H9 (cell line): ENCODE measurements at regions not wholly inside any gene's neighbourhood (a gene's known extent, or its start where the extent isn't known, plus 50 kb on each side); places are given as distances from the start of the nearest gene placed in this dataset.

Experiments
- DNase-seq: peaks from one replicate; pipeline ENCODE4 v3.0.0-alpha.2; 2017
- H2AFZ ChIP-seq: one replicate; pipeline ENCODE4 v1.6.1; 2013; ENCODE audit warnings: mild to moderate bottlenecking, low read length, control low read depth, moderate library complexity
- H2AK5ac ChIP-seq: 2 replicates; pipeline ENCODE4 v1.6.1; 2013; ENCODE audit warnings: low read length, control low read depth, mixed read lengths; ENCODE audit not compliant: insufficient read length
- H2BK120ac ChIP-seq: one replicate; pipeline ENCODE4 v1.6.1; 2013; ENCODE audit warnings: low read depth, mild to moderate bottlenecking, low read length, control low read depth, inconsistent platforms; ENCODE audit not compliant: poor library complexity, severe bottlenecking
- H2BK12ac ChIP-seq: 2 replicates; pipeline ENCODE4 v1.6.1; 2013; ENCODE audit warnings: low read length, control low read depth, mixed read lengths, low read depth; ENCODE audit not compliant: insufficient read length
- H2BK15ac ChIP-seq: 2 replicates; pipeline ENCODE4 v1.6.1; 2013; ENCODE audit warnings: low read depth, low read length, control low read depth
- H2BK20ac ChIP-seq: one replicate; pipeline ENCODE4 v1.6.1; 2013; ENCODE audit warnings: low read depth, mild to moderate bottlenecking, low read length, control low read depth, inconsistent platforms; ENCODE audit not compliant: poor library complexity, severe bottlenecking
- H2BK5ac ChIP-seq: 2 replicates; pipeline ENCODE4 v1.6.1; 2013; ENCODE audit warnings: low read length, control low read depth, mixed read lengths; ENCODE audit not compliant: insufficient read length
- H3K14ac ChIP-seq: 2 replicates; pipeline ENCODE4 v1.6.1; 2013; ENCODE audit warnings: low read length, control low read depth; ENCODE audit not compliant: insufficient read depth
- H3K18ac ChIP-seq: 2 replicates; pipeline ENCODE4 v1.6.1; 2013; ENCODE audit warnings: low read depth, mild to moderate bottlenecking, mixed read lengths, low read length, control low read depth; ENCODE audit not compliant: insufficient read length
- H3K23ac ChIP-seq: 2 replicates; pipeline ENCODE4 v1.6.1; 2013; ENCODE audit warnings: low read length, control low read depth, mixed read lengths, low read depth; ENCODE audit not compliant: insufficient read length
- H3K23me2 ChIP-seq: 2 replicates; pipeline ENCODE4 v1.6.1; 2013; ENCODE audit warnings: low read depth, mild to moderate bottlenecking, mixed read lengths, low read length, control low read depth; ENCODE audit not compliant: insufficient read length, poor library complexity, severe bottlenecking
- H3K27ac ChIP-seq: 2 replicates; pipeline ENCODE4 v1.5.1; 2013; ENCODE audit warnings: low read length, control low read depth, mixed read lengths, low read depth; ENCODE audit not compliant: insufficient read length
- H3K27me3 ChIP-seq: 2 replicates; pipeline ENCODE4 v1.6.1; 2013; ENCODE audit warnings: low read length, control low read depth, inconsistent platforms; ENCODE audit not compliant: insufficient read depth
- H3K4ac ChIP-seq: 2 replicates; pipeline ENCODE4 v1.6.1; 2013; ENCODE audit warnings: low read depth, mild to moderate bottlenecking, control low read depth, inconsistent platforms, low read length, moderate library complexity
- H3K4me1 ChIP-seq: 2 replicates; pipeline ENCODE4 v1.6.1; 2013; ENCODE audit warnings: low read length, control low read depth, inconsistent platforms; ENCODE audit not compliant: insufficient read depth
- H3K4me2 ChIP-seq: 2 replicates; pipeline ENCODE4 v1.6.1; 2013; ENCODE audit warnings: low read length, control low read depth, mixed read lengths; ENCODE audit not compliant: insufficient read length, insufficient read depth
- H3K56ac ChIP-seq: 2 replicates; pipeline ENCODE4 v1.6.1; 2013; ENCODE audit warnings: low read depth, mild to moderate bottlenecking, mixed read lengths, low read length, control low read depth; ENCODE audit not compliant: insufficient read length
- H3K79me1 ChIP-seq: 2 replicates; pipeline ENCODE4 v1.6.1; 2013; ENCODE audit warnings: low read depth, mild to moderate bottlenecking, moderate library complexity, low read length, control low read depth, inconsistent platforms; ENCODE audit not compliant: insufficient read depth, poor library complexity, severe bottlenecking
- H3K79me2 ChIP-seq: 2 replicates; pipeline ENCODE4 v1.6.1; 2013; ENCODE audit warnings: low read length, control low read depth, inconsistent platforms; ENCODE audit not compliant: insufficient read depth
- H3K9ac ChIP-seq: 2 replicates; pipeline ENCODE4 v1.6.1; 2013; ENCODE audit warnings: low read length, control low read depth, mixed read lengths; ENCODE audit not compliant: insufficient read length; ENCODE audit errors: extremely low read depth
- H3K9me3 ChIP-seq: one replicate; pipeline ENCODE4 v1.6.1; 2013; ENCODE audit warnings: low read depth, low read length, inconsistent platforms; ENCODE audit not compliant: control insufficient read depth
- H3T11ph ChIP-seq: one replicate; pipeline ENCODE4 v1.6.1; 2013; ENCODE audit warnings: mild to moderate bottlenecking, low read length, control low read depth, inconsistent platforms
- H4K20me1 ChIP-seq: one replicate; pipeline ENCODE4 v1.6.1; 2013; ENCODE audit not compliant: control insufficient read depth, insufficient read length, insufficient read depth
- H4K5ac ChIP-seq: 2 replicates; pipeline ENCODE4 v1.6.1; 2013; ENCODE audit warnings: low read depth, mild to moderate bottlenecking, mixed read lengths, low read length, control low read depth; ENCODE audit not compliant: insufficient read length
- H4K8ac ChIP-seq: replicated peaks from 2 replicates; pipeline ENCODE4 v1.6.1; 2013; ENCODE audit warnings: low read length, control low read depth, mixed read lengths, low read depth; ENCODE audit not compliant: insufficient read length
- H4K91ac ChIP-seq: 2 replicates; pipeline ENCODE4 v1.6.1; 2013; ENCODE audit warnings: low read depth, mild to moderate bottlenecking, moderate library complexity, mixed read lengths, low read length, control low read depth; ENCODE audit not compliant: insufficient read length
- H3K27ac Mint-ChIP-seq, 3 experiments: 2 replicates in 2 of 3; 3 replicates in 1 of 3; pipeline ENCODE4 v1.8.0; 2020 to 2021; ENCODE audit warnings: mixed read lengths in 3 of 3, mild to moderate bottlenecking in 1 of 3, moderate library complexity in 1 of 3
- H3K27me3 Mint-ChIP-seq: 2 replicates; pipeline ENCODE4 v1.8.0; 2021; ENCODE audit warnings: low read depth, mild to moderate bottlenecking, moderate library complexity, mixed read lengths
- H3K36me3 Mint-ChIP-seq, 3 experiments: 2 replicates in 2 of 3; 3 replicates in 1 of 3; pipeline ENCODE4 v1.8.0; 2020 to 2021; ENCODE audit warnings: low read depth in 3 of 3, mixed read lengths in 3 of 3; ENCODE audit not compliant: insufficient read depth in 1 of 3
- H3K4me1 Mint-ChIP-seq, 2 experiments: 2 replicates each; pipeline ENCODE4 v1.8.0; 2020; ENCODE audit warnings: mixed read lengths in 2 of 2
- H3K4me3 Mint-ChIP-seq, 2 experiments: 2 replicates in 1 of 2; 3 replicates in 1 of 2; pipeline ENCODE4 v1.8.0; 2020 to 2021; ENCODE audit warnings: mild to moderate bottlenecking in 2 of 2, mixed read lengths in 2 of 2, moderate library complexity in 1 of 2
- H3K9me3 Mint-ChIP-seq, 2 experiments: 2 replicates in 1 of 2; 3 replicates in 1 of 2; pipeline ENCODE4 v1.8.0; 2020; ENCODE audit warnings: mild to moderate bottlenecking in 2 of 2, mixed read lengths in 2 of 2, moderate library complexity in 1 of 2
- WGBS: extraction: QIAGEN DNeasy Blood & Tissue Kit; methylation state at CpG from one replicate; pipeline ENCODE4 v1.1.7; 2013; ENCODE audit warnings: missing lambda C conversion rate, low lambda C conversion rate, mixed read lengths; ENCODE audit not compliant: insufficient read length; ENCODE audit errors: extremely low coverage; 5-methylcytosine and 5-hydroxymethylcytosine counted together
- TF ChIP-seq, protein P1 (sequence below): fragments of 200-600 bp; sonication (generic); conservative IDR thresholded peaks from 3 replicates; pipeline ENCODE4 v1.8.0; 2021; ENCODE audit warnings: antibody characterized with exemption, mild to moderate bottlenecking

DNA sequence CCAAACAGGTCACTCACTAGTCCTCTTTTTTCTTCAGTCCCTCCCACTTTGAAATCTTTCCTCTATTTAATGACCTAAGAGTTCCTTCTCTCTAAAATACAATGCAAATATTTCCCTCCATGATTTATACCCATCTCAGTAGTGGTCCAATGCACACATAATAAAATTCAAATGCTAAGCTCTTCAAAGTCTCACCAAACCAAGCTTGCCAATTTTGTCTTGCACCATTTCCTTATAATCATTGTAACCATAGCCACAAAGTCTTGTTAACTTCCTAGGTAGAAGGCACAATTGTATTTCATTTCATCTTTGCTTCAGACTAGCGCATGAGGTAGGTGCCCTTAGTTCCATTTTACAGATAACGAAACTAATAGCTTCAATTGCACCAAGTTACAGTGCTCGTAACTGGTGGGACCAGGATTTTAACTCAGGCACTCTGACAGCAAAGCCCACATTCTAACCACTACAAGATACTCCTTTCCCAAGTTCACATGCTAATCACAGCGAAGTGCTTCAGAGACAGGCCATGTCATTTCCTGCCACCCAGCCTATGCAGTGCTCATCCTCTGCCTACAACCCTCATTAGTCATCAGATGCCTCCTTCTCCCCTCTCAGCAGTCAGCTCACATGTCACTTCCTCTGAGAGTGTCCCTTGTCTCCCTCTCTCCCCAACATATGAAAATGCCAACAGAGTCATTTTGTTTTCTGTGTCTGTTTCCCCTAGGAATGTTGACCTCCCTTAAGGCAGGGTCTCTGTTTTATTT, 66.9 kb upstream of the PPARGC1A start:
- H3K9me3 ChIP-seq = no peaks in the 10 kb centered on the region
- H3K4me1 ChIP-seq = no peaks in the 10 kb centered on the region
- no peak overlapping the region for H4K91ac ChIP-seq
- no peak overlapping the region for H3K18ac ChIP-seq
- H3K4me3 Mint-ChIP-seq = no peak overlapping the region
- H3K4ac ChIP-seq = no peak overlapping the region
- H3K79me1 ChIP-seq = no peaks in the 10 kb centered on the region
- H3K36me3 Mint-ChIP-seq = no peaks in the 10 kb centered on the region; a peak in 1 of 7 replicates
- no peaks in the 10 kb centered on the region for H3K27me3 Mint-ChIP-seq
- H3K4me2 ChIP-seq = no peak overlapping the region
- H2BK12ac ChIP-seq = no peak overlapping the region
- no peaks in the 10 kb centered on the region for H3K9me3 Mint-ChIP-seq
- no peaks in the 10 kb centered on the region for H3K79me2 ChIP-seq
- no peak overlapping the region for H2BK120ac ChIP-seq
- H3K27ac ChIP-seq = no peak overlapping the region
- H3K14ac ChIP-seq = no peak overlapping the region
- no peak overlapping the region for H3K27ac Mint-ChIP-seq
- TF ChIP-seq, protein P1, sequence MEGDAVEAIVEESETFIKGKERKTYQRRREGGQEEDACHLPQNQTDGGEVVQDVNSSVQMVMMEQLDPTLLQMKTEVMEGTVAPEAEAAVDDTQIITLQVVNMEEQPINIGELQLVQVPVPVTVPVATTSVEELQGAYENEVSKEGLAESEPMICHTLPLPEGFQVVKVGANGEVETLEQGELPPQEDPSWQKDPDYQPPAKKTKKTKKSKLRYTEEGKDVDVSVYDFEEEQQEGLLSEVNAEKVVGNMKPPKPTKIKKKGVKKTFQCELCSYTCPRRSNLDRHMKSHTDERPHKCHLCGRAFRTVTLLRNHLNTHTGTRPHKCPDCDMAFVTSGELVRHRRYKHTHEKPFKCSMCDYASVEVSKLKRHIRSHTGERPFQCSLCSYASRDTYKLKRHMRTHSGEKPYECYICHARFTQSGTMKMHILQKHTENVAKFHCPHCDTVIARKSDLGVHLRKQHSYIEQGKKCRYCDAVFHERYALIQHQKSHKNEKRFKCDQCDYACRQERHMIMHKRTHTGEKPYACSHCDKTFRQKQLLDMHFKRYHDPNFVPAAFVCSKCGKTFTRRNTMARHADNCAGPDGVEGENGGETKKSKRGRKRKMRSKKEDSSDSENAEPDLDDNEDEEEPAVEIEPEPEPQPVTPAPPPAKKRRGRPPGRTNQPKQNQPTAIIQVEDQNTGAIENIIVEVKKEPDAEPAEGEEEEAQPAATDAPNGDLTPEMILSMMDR = no peak
- no peaks in the 10 kb centered on the region for H3K27me3 ChIP-seq
- no peak overlapping the region for H3K56ac ChIP-seq
- H3K4me1 Mint-ChIP-seq = peaks cover 4 to 7% of the 10 kb centered on the region in 2 experiments; a peak in 2 of 4 replicates
- H3K23me2 ChIP-seq = no peaks in the 10 kb centered on the region
- no peak overlapping the region for H2AK5ac ChIP-seq
- H2BK15ac ChIP-seq = no peak overlapping the region
- H4K8ac ChIP-seq = no peak overlapping the region
- H4K5ac ChIP-seq = no peak overlapping the region
- H2BK5ac ChIP-seq = no peak overlapping the region
- no CpG with 5 or more reads among the region's 4 CpGs for WGBS
- no peak overlapping the region for H3T11ph ChIP-seq
- DNase-seq = no peak
- H4K20me1 ChIP-seq = no peaks in the 10 kb centered on the region
- H3K9ac ChIP-seq = no peak overlapping the region
- H3K23ac ChIP-seq = no peak overlapping the region
- no peak overlapping the region for H2BK20ac ChIP-seq
- H2AFZ ChIP-seq = no peak overlapping the region
